ENCODE measurements at regions not wholly inside any gene's neighbourhood (a gene's known extent, or its start where the extent isn't known, plus 50 kb on each side); places are given as distances from the start of the nearest gene placed in this dataset.

- 87% methylated on average over 3 of the region's 3 CpGs; no CpG with 5 or more reads in 1 of the 2 experiments for WGBS, 2 experiments (ENCODE audit: extremely low coverage in 1 of 2, insufficient coverage in 1 of 2, insufficient read length in 1 of 2, insufficient replicate concordance in 2 of 2, low coverage in 1 of 2, low lambda C conversion rate in 2 of 2, missing lambda C conversion rate in 1 of 2)
- TF ChIP-seq SUZ12 (IDR thresholded peaks at IDR 0.05; ENCODE audit: low read length) (no peak), ASH2L (IDR thresholded peaks at IDR 0.05; ENCODE audit: low read length) (no peak), CBX5 (IDR thresholded peaks at IDR 0.05; ENCODE audit: low read depth, low read length) (no peak), POLR2A (IDR thresholded peaks at IDR 0.05; ENCODE audit: control extremely low read depth in 1 of 2, low read depth in 2 of 2, low read length in 2 of 2) (no peak), EZH2 (IDR thresholded peaks at IDR 0.05; ENCODE audit: low read depth, low read length, severe bottlenecking) (no peak), KDM4A (IDR thresholded peaks at IDR 0.05; ENCODE audit: low read depth, low read length, severe bottlenecking) (no peak), EGR1 (IDR thresholded peaks at IDR 0.05; ENCODE audit: borderline replicate concordance, low read depth, low read length) (no peak), RFX5 (IDR thresholded peaks at IDR 0.05; ENCODE audit: borderline replicate concordance, low read depth, low read length) (no peak)
- FAIRE-seq: no peak
Observed at GRCh38 chr1:80925130-80925805, 875.5 kb upstream of the ADGRL2 start.

More at GRCh38 chr1:80925130-80925805, 875.5 kb upstream of the ADGRL2 start:
- Histone ChIP-seq H3K27ac (ENCODE audit: low read depth, low read length) (no peak overlapping the region), H2BK20ac (ENCODE audit: low read length) (no peak overlapping the region), H3K23me2 (ENCODE audit: low read depth, low read length) (no peaks in the 10 kb centered on the region), H3K56ac (replicated peaks; ENCODE audit: insufficient read length, low read depth, low read length) (no peak overlapping the region), H4K91ac (replicated peaks; ENCODE audit: insufficient read length, low read length) (no peak overlapping the region), H4K20me1 (replicated peaks in 1 of 2; ENCODE audit: control insufficient read depth in 1 of 2, insufficient read depth in 2 of 2, low read length in 2 of 2) (no peaks in the 10 kb centered on the region), H3K9me3 (ENCODE audit: insufficient read depth in 2 of 2, low read depth in 1 of 2, low read length in 1 of 2) (peaks cover 0 to 3% of the 10 kb centered on the region in 2 experiments; a peak in 1 of 4 replicates), H4K8ac (ENCODE audit: extremely low read depth, insufficient read depth, low read length) (no peak overlapping the region), H3K4me2 (ENCODE audit: insufficient read depth in 1 of 2, low read depth in 2 of 2, low read length in 2 of 2) (no peak overlapping the region), H3K4me3 (ENCODE audit: extremely low read depth in 1 of 4, insufficient read depth in 2 of 4, low read depth in 3 of 4, low read length in 4 of 4) (no peak overlapping the region), H2BK5ac (ENCODE audit: low read depth, low read length) (no peak overlapping the region), H2BK12ac (ENCODE audit: low read depth, low read length) (no peak overlapping the region), H3K36me3 (ENCODE audit: control insufficient read depth in 2 of 4, insufficient read depth in 4 of 4, low read length in 3 of 4) (no peaks in the 10 kb centered on the region; a peak in 1 of 8 replicates), H2AK5ac (ENCODE audit: low read depth, low read length) (no peak overlapping the region), H3K79me2 (ENCODE audit: control insufficient read depth in 1 of 2, insufficient read depth in 2 of 2, low read length in 2 of 2) (no peaks in the 10 kb centered on the region), H3K9ac (replicated peaks in 1 of 4; ENCODE audit: extremely low read depth in 1 of 4, low read depth in 3 of 4, low read length in 3 of 4) (no peak overlapping the region), H3K4ac (replicated peaks; ENCODE audit: insufficient read length, low read depth, low read length) (no peak overlapping the region), H3K23ac (ENCODE audit: insufficient read length) (no peak overlapping the region), H4K5ac (ENCODE audit: insufficient read length, low read depth, low read length) (no peak overlapping the region), H3K27me3 (replicated peaks in 1 of 4; ENCODE audit: control insufficient read depth in 3 of 4, extremely low read depth in 1 of 4, insufficient read depth in 3 of 4, low read length in 3 of 4) (no peaks in the 10 kb centered on the region), H2AFZ (ENCODE audit: low read length) (no peak overlapping the region), H3K79me1 (ENCODE audit: low read depth, low read length) (no peaks in the 10 kb centered on the region), H3K18ac (ENCODE audit: extremely low read depth, low read length) (no peak overlapping the region), H2BK15ac (ENCODE audit: low read length) (no peak overlapping the region), H3K4me1 (replicated peaks in 1 of 4; ENCODE audit: control insufficient read depth in 3 of 4, insufficient read depth in 4 of 4, low read length in 3 of 4) (no peaks in the 10 kb centered on the region), H3K14ac (ENCODE audit: insufficient read length) (no peak overlapping the region), H2BK120ac (replicated peaks; ENCODE audit: low read depth, low read length) (no peak overlapping the region)
- no peak for DNase-seq (ENCODE audit: low read depth in 1 of 2, low spot score in 2 of 2)
- ChIA-PET CTCF (ENCODE audit: partially characterized antibody) (no interaction called here), POLR2A (ENCODE audit: partially characterized antibody) (no interaction called here)

Data from H1 (cell line).